ENCODE measurements at regions not wholly inside any gene's neighbourhood (a gene's known extent, or its start where the extent isn't known, plus 50 kb on each side); places are given as distances from the start of the nearest gene placed in this dataset.
A peak's percentile ranks its signal among the peaks of the same experiment; 100 is the strongest.

DNA sequence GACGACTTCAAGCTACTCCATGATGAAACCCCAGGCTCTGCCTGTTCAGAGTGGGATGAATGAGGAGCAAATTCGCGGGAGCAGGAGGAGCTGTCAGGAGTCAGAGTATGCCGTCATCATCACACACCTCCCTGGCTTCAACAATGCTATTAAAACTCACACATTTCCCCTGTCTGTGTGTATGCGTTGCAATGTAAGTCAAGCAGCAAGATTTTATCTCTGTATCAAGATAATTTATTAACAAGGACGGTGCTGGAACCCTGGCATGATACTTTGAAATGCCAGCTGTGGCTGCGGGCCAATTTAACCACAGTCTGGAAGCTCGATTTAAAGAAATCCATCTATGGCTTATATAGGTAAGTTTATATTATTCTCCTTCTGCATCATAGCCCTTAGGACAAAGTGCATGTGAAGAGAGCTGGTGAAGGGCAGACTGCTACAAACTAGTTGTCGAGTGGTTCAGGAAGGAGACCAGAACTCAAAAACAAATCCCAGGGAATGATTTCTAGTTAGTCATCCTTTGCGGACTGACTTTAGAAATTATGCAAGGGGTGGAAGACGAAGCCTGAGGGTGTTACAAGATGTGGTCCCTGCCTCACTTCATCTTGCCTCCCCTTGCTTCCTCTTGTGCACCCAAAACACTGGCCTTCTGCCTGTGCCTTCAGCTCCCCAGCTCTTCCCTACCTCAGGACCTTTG, 486.5 kb downstream of the COG6 start:
- DNase-seq (ENCODE audit: low read depth, low spot score), result no peak

- no peak for DNase-seq (ENCODE audit: low read depth, low spot score)
Observed at GRCh38 chr13:40143106-40143505, 487.6 kb downstream of the COG6 start.

DNA sequence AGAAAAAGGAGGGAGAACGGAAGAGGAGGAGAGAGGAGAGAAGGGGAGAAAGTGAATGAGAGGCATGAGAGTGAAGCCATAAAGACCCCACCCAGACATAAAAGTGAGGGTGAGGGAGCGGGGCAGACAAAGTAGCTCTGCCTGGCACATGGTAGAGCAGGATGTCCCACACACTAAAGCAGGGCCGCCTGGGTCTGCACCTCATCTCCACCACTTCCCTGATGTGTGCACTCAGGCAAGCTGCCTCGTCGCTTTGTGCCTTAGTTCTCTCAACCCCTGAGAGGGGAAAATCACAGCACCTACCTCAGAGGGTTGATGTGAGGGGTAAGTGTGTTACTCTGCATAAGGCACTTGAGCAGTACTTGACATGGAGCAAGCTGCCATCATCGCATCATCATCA, 488.1 kb downstream of the COG6 start:
- DNase-seq (ENCODE audit: low read depth, low spot score), result no peak

- DNase-seq (ENCODE audit: low read depth, low spot score), result no peak
Observed at GRCh38 chr13:40145139-40145538, 489.7 kb downstream of the COG6 start.

DNA sequence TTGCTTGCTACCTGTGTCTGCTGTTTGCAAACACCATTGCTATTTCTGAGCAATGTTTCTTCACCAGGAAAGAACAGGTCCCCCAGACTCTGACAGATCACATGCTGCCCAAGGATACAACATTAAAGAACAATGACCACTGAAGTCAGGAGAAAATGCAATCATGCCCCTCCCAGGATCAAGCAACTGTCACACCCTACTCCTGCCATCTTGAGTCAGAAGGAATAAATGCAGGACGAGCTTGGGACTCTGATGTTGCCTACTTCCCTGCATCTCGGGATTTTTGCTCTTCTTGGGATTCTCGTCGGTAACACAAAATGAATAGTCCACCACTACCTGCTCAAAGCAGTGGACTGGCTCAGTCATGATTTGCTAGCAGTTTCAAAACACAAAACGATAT, 490.6 kb downstream of the COG6 start:
- DNase-seq (ENCODE audit: low read depth, low spot score), result no peak

DNA sequence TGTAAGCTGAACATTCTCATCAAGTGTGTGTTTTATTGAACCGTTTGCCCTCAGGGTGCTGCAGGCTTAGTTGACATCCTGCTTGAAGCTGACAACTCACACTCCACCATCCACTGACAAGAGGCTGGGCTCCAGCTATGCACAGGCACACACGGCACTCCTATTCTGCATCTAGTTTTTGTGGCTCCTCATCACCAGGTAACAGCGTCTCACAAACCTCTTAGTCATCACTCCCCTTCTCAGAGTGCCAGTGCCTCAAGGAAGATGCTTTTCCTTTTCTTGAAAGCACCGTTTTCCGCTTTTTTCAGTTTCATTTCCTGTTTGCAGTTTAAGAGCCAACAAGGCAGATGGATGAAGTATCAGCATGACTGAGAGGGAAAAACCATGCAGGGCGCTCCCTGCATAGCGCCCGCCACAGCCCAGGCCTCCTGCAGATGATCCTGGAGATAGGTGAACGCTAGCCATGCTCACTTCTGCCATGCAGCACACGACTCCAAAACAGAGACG, 491.2 kb downstream of the COG6 start:
- no peak for DNase-seq (ENCODE audit: low read depth, low spot score)

GRCh38 chr13:40148101-40148500, 492.6 kb downstream of the COG6 start:
- no peak for DNase-seq (ENCODE audit: low read depth, low spot score)

- no peak for DNase-seq (ENCODE audit: low read depth, low spot score)
Observed at GRCh38 chr13:40148742-40149141, 493.3 kb downstream of the COG6 start.

DNA sequence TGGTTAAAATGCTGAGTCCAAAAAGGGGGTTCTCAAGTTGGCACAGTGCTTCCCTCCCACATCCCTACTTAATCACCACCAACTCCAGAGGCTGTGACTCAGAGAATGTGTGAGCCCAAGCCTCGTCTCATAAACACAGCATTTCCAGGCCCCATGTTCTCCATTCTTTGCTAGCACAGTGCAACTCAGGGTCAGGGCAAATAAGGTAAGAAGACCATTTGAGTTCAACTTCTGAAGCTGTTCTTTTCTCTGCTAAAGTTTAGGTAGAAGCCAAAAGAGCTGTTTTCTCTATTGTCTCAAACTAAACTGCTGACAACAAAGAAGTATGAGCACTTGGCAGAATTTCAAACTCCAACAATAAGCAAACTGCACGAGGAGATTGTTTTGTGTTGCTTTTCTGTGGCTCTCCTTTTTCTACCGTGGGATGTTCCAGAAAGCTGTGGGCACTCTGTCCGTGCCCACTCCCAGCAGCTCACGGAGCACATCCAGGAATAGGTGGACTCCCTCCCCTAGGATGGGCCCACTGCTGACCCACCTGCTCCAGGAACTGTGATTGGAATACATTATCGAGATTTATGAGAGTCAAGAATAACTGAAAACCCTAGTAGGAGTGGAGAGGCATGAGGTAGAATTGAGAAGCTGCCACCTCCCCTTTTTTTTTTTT, 494.3 kb downstream of the COG6 start:
- peak; percentile 20 for DNase-seq (ENCODE audit: low read depth, low spot score)

DNA sequence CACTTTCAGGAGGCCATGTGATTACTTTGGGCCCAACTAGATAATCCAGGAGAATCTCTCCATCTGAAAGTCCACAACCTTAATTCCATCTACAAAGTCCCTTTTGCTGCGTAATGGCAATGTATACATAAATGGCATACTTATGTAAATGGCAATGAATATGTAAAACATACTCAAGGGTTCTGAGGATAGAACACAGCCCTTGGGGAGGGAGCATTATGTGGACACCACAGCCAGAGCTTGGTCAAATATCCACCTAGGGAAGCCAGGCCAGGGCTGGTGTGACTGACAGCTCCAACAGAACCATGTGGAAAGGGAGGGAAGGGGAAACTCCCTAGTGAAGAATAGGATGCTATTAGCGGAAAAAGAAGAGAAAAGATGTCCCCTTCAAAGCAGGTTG, 496.2 kb downstream of the COG6 start:
- DNase-seq (ENCODE audit: low read depth, low spot score), result no peak

DNA sequence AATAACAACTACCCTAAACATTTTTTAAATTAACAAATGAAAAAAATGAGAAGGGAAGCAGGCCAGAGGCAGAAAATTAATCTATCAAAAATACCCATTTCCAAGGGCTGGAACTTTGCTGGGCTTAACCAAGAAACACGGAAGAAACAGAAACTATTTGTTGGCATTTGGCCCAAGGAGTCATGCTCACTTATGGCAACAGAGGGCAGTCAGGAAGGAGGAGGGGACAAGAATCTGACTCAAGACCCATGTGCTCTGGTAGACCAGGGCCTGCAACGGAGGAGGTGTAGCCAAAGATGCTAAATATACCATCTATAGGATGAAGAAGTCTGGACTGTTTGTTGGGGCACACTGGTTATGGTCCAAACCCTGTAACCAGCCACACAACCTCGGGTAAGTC, 496.7 kb downstream of the COG6 start:
- no peak for DNase-seq (ENCODE audit: low read depth, low spot score)

DNA sequence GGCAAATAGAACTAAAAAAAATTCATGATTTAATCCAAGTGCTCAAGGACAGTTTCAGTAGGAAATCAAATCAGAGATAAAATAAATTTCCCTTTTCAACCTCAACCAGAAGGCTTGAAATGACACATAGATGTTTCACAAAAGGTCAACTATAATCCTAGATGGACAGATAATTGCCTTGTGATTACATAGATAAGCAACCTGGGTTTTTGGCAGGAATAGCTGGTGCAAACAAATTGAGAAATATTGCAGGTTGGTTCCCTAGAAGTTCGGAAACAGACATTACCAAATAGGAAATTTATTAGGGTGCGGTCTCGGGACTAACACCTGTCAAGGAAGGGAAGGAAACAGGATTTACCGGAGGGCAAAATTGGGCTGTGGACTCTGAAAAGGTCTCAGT, 497.5 kb downstream of the COG6 start:
- no peak for DNase-seq (ENCODE audit: low read depth, low spot score)

DNA sequence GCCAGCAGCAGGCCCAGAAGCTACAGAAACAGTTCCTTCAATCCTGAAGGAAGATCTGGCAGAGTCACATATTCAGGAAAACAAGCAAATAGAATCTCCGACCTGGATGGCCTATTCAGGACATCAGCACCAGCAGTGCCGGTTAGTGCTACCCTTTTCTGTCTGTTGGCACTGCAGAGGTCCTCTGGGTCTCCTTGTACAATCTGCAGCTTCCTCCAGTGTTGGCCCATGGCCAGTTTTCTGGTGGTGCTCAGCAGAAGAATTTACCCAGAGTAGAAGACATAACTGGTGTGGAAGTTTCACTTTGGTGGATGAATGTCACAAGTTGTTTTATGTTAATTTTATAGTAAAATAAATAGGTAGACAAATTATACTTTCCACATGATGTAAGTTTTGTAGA, 498.1 kb downstream of the COG6 start:
- DNase-seq (ENCODE audit: low read depth, low spot score), result no peak

DNA sequence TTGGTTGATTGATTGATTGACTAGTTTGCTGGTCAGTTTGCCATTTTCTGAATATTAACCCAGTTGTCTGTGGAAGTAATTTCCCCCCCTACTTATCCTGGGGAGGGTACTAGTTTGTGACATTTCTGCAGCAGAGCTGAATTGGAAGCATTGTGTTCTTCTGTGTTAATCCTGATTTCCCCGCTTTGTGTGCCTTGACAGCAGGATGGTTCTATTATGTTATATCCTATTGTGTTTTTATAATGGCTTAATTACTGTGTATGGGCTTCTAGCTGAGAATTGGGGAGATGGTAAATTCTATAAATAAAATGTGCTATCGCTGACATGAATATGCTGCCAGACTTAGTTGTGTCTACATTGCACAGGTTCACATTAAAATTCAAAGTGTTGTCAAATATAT, 499.7 kb downstream of the COG6 start:
- DNase-seq (ENCODE audit: low read depth, low spot score), result no peak

GRCh38 chr13:40158218-40158617, 502.8 kb downstream of the COG6 start:
- DNase-seq (ENCODE audit: low read depth, low spot score), result no peak

- DNase-seq (ENCODE audit: low read depth, low spot score), result no peak
Observed at GRCh38 chr13:40158757-40159156, 503.3 kb downstream of the COG6 start.

GRCh38 chr13:40159736-40160135, 504.3 kb downstream of the COG6 start:
- no peak for DNase-seq (ENCODE audit: low read depth, low spot score)

DNA sequence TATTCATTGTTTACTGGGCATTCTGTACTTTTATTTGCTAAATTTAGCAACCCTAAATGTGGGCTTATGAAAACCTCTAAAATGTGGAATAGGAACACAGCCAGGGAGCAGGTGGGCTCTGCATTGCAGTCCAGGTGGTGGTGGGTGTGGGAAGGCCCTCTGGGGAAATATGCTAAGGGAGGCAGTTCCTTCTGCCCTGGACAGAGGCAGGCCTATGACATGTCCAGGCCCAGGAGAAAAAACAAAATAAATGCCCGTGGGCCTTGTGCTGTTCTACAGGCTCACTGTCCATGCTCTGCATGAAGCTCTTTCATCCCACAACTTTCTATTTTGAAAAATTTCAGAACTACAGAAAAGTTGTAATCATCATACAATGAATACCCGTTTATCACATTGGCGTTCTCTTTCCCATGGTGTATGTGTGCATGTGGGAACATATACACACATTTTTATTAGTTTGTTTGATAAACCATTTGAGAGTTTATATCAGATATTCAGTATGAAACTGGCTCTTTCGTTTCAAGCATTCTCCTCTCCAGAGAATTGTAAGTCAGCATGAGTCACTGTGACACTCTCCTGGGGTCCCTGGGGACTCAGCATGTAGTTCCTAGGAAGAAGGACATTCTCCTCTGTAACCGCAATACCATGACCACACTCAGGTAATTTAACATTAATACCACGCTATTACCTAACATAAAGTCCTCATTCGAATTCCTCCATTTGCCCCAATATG, 505.3 kb downstream of the COG6 start:
- DNase-seq (ENCODE audit: low read depth, low spot score), result no peak

DNA sequence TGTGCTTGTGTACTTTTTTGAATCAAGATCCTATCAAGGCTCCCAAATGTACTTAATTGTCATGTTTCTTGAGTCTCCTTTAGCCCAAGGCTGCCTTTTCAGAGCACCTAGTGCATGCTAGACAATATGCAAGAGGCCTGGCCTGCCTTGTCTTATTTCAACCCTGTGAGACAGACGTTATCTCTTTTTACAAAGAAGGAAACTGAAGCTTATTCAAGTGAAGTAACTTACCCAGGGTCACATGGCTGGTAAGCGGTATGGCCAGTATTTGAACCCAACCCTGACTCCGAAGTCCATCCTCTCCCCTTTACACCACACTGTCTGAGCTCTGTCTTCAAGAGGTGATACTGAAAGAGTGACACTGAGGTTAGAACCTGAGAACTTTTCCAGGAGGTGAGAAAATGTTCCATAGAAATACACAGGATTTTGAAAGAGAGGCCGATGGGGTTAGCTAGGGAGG, 505.1 kb downstream of the FOXO1 start:
- DNase-seq (ENCODE audit: low read depth, low spot score), result no peak

DNA sequence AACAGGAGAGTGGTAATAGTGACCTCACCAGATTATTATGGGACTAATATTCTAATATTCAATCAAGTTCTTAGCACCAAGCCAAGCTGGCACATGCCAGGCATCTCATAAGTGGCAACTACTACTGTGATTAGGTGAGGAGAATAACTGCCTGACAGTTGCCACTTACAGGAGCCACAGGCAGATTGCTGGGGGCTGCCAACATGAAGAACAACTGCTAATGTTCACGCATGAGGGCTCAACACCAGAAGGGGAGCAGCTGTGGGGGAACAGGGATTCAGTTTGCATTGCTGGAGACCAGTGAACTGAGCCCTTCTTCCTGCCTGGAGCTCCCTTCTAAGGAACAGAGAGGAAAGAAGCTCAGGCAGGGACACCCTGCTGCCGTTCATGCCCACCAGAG, 504.5 kb downstream of the FOXO1 start:
- DNase-seq (ENCODE audit: low read depth, low spot score), result no peak

DNA sequence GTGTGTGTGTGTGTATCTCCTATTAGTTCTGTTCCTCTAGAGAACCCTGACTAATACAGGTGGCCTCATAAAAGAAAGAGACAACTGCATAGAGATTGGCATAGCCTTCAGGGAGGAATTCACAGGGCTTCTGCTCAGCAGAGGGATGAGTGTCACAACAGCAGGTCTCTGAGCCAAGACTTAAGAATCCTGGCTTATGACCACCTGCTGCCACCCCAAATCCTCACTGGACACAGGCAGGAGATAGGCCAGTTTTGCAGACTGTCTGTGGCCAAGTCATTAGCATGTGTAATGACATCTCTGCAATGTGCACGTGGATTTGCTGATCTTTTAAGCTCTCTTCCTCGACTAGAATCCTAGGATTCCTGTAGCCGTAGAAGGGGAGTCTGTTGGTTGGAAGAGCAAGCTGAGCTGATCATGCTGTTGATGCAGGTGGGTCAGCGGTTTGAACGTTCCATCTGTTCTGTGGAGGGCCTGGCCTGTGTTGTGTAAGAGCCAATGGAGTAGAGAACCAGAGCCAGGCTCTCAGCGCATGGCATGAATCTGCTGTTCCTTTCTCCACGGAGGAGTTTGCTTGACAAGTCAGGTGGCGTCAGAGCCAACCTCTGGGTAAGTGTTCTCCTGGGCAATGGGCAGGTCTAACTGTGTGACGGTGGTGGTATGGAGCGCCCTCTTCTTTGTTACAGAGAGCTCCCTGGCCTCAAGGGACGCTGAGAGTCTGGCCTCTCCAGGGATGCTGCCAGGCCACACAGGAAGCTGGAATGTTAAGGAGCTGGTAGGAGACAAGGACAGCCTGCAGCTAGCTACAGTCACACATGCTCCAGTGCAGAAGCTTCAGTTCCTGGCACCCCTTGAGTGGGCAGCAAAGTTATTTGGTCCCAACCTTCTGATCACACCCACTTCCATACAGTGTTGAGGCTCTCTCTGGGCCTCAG, 503.1 kb downstream of the FOXO1 start:
- DNase-seq (ENCODE audit: low read depth, low spot score), result no peak

DNA sequence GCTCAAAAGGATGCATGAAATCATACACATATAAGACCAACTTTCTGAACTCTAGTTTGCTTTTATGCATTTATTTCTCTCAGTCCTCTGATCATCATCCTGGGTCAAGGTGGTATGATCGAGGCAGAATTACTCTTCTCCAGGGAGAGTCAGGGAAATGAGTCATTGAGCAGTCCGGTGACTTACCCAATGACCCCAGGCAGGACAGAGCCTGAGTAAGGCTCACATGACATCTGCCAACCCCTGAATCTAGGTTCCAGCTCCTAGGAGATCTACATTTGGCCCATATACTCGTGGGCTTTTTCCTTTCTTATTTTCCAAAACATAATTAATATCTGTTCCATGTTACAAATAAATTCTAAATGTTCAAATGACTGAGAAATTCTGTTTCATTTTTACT, 502.3 kb downstream of the FOXO1 start:
- no peak for DNase-seq (ENCODE audit: low read depth, low spot score)

Data from brain pericyte (primary cell).